Gastroesophageal sphincter (tissue), 3 donors: ENCODE measurements at regions not wholly inside any gene's neighbourhood (a gene's known extent, or its start where the extent isn't known, plus 50 kb on each side); places are given as distances from the start of the nearest gene placed in this dataset.

Experiments
- EP300 ChIP-seq: sonication (generic); formaldehyde crosslinking; IDR thresholded peaks from one replicate; pipeline ENCODE4 v1.6.1; 2017; ENCODE audit warnings: antibody characterized with exemption, mild to moderate bottlenecking
- POLR2A ChIP-seq, 2 donors: fragments of 450-650 bp; IDR thresholded peaks; one replicate each; pipeline ENCODE4 v1.6.1; 2017; ENCODE audit warnings: antibody characterized with exemption in 2 of 2, mild to moderate bottlenecking in 2 of 2, moderate library complexity in 1 of 2
- TF ChIP-seq, protein P1 (sequence below), 4 experiments: fragments of 200-600 bp in 2 of 4; fragments of 450-650 bp in 2 of 4; sonication (generic) in 1 of 4; IDR thresholded peaks; one replicate each; pipeline ENCODE4 v1.5.1; 2017 to 2019; ENCODE audit warnings: antibody characterized with exemption in 4 of 4, mild to moderate bottlenecking in 2 of 4, moderate library complexity in 2 of 4

DNA sequence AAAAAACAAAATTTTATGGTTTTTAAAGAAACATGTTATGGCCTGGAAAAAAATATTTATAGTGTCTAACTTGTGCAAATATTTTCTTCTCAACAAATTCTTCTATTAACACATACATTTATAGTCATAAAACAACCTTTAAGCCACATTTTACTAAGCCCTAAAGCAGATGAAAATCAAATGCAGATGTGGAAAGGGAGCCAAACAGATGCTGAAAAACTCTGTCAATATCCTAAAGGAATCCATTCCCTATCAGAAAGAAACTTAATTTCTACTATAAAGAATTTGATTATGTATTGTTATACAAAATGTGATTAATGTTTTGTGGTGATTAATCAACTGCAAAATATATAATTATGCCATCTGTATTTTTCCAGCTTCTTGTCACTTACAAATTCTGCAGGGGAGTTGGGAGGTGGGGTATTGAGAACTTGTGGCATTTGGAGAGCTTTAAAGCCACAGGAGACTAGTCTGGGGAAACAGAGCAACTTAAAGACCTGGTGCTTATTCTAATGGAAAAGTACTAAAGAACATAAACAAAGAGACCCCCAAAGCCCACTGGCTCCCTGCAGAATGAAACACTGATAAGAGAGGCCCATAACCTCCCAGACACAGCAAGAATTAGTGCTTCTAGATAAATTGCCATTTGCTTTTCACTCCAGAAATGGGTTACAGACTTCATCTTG is 1721.0 kb upstream of the PIK3C3 start:
- TF ChIP-seq, protein P1, sequence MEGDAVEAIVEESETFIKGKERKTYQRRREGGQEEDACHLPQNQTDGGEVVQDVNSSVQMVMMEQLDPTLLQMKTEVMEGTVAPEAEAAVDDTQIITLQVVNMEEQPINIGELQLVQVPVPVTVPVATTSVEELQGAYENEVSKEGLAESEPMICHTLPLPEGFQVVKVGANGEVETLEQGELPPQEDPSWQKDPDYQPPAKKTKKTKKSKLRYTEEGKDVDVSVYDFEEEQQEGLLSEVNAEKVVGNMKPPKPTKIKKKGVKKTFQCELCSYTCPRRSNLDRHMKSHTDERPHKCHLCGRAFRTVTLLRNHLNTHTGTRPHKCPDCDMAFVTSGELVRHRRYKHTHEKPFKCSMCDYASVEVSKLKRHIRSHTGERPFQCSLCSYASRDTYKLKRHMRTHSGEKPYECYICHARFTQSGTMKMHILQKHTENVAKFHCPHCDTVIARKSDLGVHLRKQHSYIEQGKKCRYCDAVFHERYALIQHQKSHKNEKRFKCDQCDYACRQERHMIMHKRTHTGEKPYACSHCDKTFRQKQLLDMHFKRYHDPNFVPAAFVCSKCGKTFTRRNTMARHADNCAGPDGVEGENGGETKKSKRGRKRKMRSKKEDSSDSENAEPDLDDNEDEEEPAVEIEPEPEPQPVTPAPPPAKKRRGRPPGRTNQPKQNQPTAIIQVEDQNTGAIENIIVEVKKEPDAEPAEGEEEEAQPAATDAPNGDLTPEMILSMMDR (IDR thresholded peaks at IDR 0.05) = no peak
- TF ChIP-seq POLR2A (IDR thresholded peaks at IDR 0.05) (no peak), EP300 (no peak)
